SU-DHL-6 (cell line): ENCODE measurements at regions not wholly inside any gene's neighbourhood (a gene's known extent, or its start where the extent isn't known, plus 50 kb on each side); places are given as distances from the start of the nearest gene placed in this dataset.

Experiments
- CTCF ChIP-seq: fragments of 200-600 bp; sonication (generic); IDR thresholded peaks from one replicate; pipeline ENCODE4 v1.5.1; 2017; ENCODE audit warnings: antibody characterized with exemption, mild to moderate bottlenecking, low read length, moderate library complexity; ENCODE audit not compliant: insufficient read depth, poor library complexity, severe bottlenecking
- EZH2phosphoT487 ChIP-seq: fragments of 200-600 bp; sonication (generic), shearing (Covaris generic); conservative IDR thresholded peaks from 2 replicates; pipeline ENCODE4 v1.6.1; 2018; ENCODE audit warnings: mild to moderate bottlenecking, antibody characterized with exemption, low read length, moderate library complexity, mixed read lengths

GRCh38 chr10:124254490-124254889 lies 161.1 kb upstream of the CHST15 start:
- TF ChIP-seq CTCF (no peak), EZH2phosphoT487 (no peak)
